ENCODE measurements at regions not wholly inside any gene's neighbourhood (a gene's known extent, or its start where the extent isn't known, plus 50 kb on each side); places are given as distances from the start of the nearest gene placed in this dataset.

GRCh38 chr10:83274088-83274487 is 865.2 kb upstream of the GHITM start:
- no peaks in the 10 kb centered on the region for H3K9me3 ChIP-seq (ENCODE audit: insufficient read depth, low read depth, low read length)
- TF ChIP-seq EZH2phosphoT487 (IDR thresholded peaks at IDR 0.05; ENCODE audit: borderline replicate concordance) (no peak), CTCF (conservative IDR thresholded peaks at IDR 0.05; ENCODE audit: low read length) (no peak)
- no peaks in the 10 kb centered on the region for H3K27me3 ChIP-seq (ENCODE audit: insufficient read depth, low read length, poor library complexity, severe bottlenecking)
- no peak overlapping the region for H3K9ac ChIP-seq (ENCODE audit: low read depth, low read length, poor library complexity, severe bottlenecking)
- H3K4me1 ChIP-seq (ENCODE audit: insufficient read depth, low read length, poor library complexity, severe bottlenecking), result no peaks in the 10 kb centered on the region
- no peaks in the 10 kb centered on the region for H4K20me1 ChIP-seq (ENCODE audit: insufficient read depth, low read length, poor library complexity, severe bottlenecking)
- no peaks in the 10 kb centered on the region for H3F3A ChIP-seq (ENCODE audit: low read depth)
- H3K36me3 ChIP-seq (ENCODE audit: insufficient read depth, low read length), result no peaks in the 10 kb centered on the region
- H2AFZ ChIP-seq (ENCODE audit: low read length), result no peak overlapping the region
- H3K79me2 ChIP-seq (ENCODE audit: insufficient read depth, low read length), result no peaks in the 10 kb centered on the region
- H3K9me2 ChIP-seq (replicated peaks; ENCODE audit: low read depth, low read length), result no peaks in the 10 kb centered on the region
- no peak overlapping the region for H3K4me3 ChIP-seq (ENCODE audit: low read length, poor library complexity, severe bottlenecking)
- no peak overlapping the region for H3K4me2 ChIP-seq (ENCODE audit: low read depth, low read length, poor library complexity, severe bottlenecking)

- no peak overlapping the region for H2AFZ ChIP-seq (ENCODE audit: low read length)
- no peak overlapping the region for H3K4me2 ChIP-seq (ENCODE audit: low read depth, low read length, poor library complexity, severe bottlenecking)
- no peaks in the 10 kb centered on the region for H3K36me3 ChIP-seq (ENCODE audit: insufficient read depth, low read length)
- H3K9me2 ChIP-seq (replicated peaks; ENCODE audit: low read depth, low read length), result no peaks in the 10 kb centered on the region
- H3K9ac ChIP-seq (ENCODE audit: low read depth, low read length, poor library complexity, severe bottlenecking), result no peak overlapping the region
- no peak for TF ChIP-seq EZH2phosphoT487 (IDR thresholded peaks at IDR 0.05; ENCODE audit: borderline replicate concordance)
- no peak for TF ChIP-seq CTCF (conservative IDR thresholded peaks at IDR 0.05; ENCODE audit: low read length)
- no peaks in the 10 kb centered on the region for H3K9me3 ChIP-seq (ENCODE audit: insufficient read depth, low read depth, low read length)
- no peaks in the 10 kb centered on the region for H3K4me1 ChIP-seq (ENCODE audit: insufficient read depth, low read length, poor library complexity, severe bottlenecking)
- H3K79me2 ChIP-seq (ENCODE audit: insufficient read depth, low read length), result no peaks in the 10 kb centered on the region
- no peaks in the 10 kb centered on the region for H3K27me3 ChIP-seq (ENCODE audit: insufficient read depth, low read length, poor library complexity, severe bottlenecking)
- H3F3A ChIP-seq (ENCODE audit: low read depth), result no peaks in the 10 kb centered on the region
- H4K20me1 ChIP-seq (ENCODE audit: insufficient read depth, low read length, poor library complexity, severe bottlenecking), result no peaks in the 10 kb centered on the region
- no peak overlapping the region for H3K4me3 ChIP-seq (ENCODE audit: low read length, poor library complexity, severe bottlenecking)
Measured at GRCh38 chr10:83276971-83277370, 862.3 kb upstream of the GHITM start.

- H3K4me3 ChIP-seq (ENCODE audit: low read length, poor library complexity, severe bottlenecking), result no peak overlapping the region
- H3K4me2 ChIP-seq (ENCODE audit: low read depth, low read length, poor library complexity, severe bottlenecking), result no peak overlapping the region
- no peaks in the 10 kb centered on the region for H3F3A ChIP-seq (ENCODE audit: low read depth)
- no peak overlapping the region for H2AFZ ChIP-seq (ENCODE audit: low read length)
- H3K79me2 ChIP-seq (ENCODE audit: insufficient read depth, low read length), result no peaks in the 10 kb centered on the region
- no peak for TF ChIP-seq EZH2phosphoT487 (IDR thresholded peaks at IDR 0.05; ENCODE audit: borderline replicate concordance)
- no peak for TF ChIP-seq CTCF (conservative IDR thresholded peaks at IDR 0.05; ENCODE audit: low read length)
- H3K9me2 ChIP-seq (replicated peaks; ENCODE audit: low read depth, low read length), result no peaks in the 10 kb centered on the region
- H4K20me1 ChIP-seq (ENCODE audit: insufficient read depth, low read length, poor library complexity, severe bottlenecking), result no peaks in the 10 kb centered on the region
- H3K27me3 ChIP-seq (ENCODE audit: insufficient read depth, low read length, poor library complexity, severe bottlenecking), result no peaks in the 10 kb centered on the region
- H3K4me1 ChIP-seq (ENCODE audit: insufficient read depth, low read length, poor library complexity, severe bottlenecking), result no peaks in the 10 kb centered on the region
- no peaks in the 10 kb centered on the region for H3K36me3 ChIP-seq (ENCODE audit: insufficient read depth, low read length)
- no peak overlapping the region for H3K9ac ChIP-seq (ENCODE audit: low read depth, low read length, poor library complexity, severe bottlenecking)
- H3K9me3 ChIP-seq (ENCODE audit: insufficient read depth, low read depth, low read length), result no peaks in the 10 kb centered on the region
Measured at GRCh38 chr10:83283151-83283550, 856.2 kb upstream of the GHITM start.

Measured in Loucy (cell line).